Glomerular visceral epithelial cell (primary cell): ENCODE measurements at regions not wholly inside any gene's neighbourhood (a gene's known extent, or its start where the extent isn't known, plus 50 kb on each side); places are given as distances from the start of the nearest gene placed in this dataset.
"Not testable (repeated sequence)": the region's sequence is repeated elsewhere in the genome, so short reads cannot be mapped to it uniquely, and the experiment has no call there.

Experiments used
- DNase-seq: peaks from one replicate; pipeline ENCODE4 v3.0.0-alpha.2; 2016; ENCODE audit errors: extremely low spot score

GRCh38 chr2:226086190-226086589 is 686.7 kb downstream of the NYAP2 start:
- DNase-seq, result no peak

- not testable (repeated sequence) for DNase-seq
Measured at GRCh38 chr2:226085425-226085824, 685.9 kb downstream of the NYAP2 start.

GRCh38 chr2:226080334-226080733 is 680.8 kb downstream of the NYAP2 start:
- no peak for DNase-seq

GRCh38 chr2:226079671-226080181 is 680.2 kb downstream of the NYAP2 start:
- DNase-seq, result peak; percentile 85

GRCh38 chr2:226079196-226079595 is 679.7 kb downstream of the NYAP2 start:
- no peak for DNase-seq

- peak; percentile 1 for DNase-seq
Measured at GRCh38 chr2:226078666-226079065, 679.2 kb downstream of the NYAP2 start.

- DNase-seq, result no peak
Measured at GRCh38 chr2:226077841-226078240, 678.3 kb downstream of the NYAP2 start.

GRCh38 chr2:226077031-226077430 is 677.5 kb downstream of the NYAP2 start:
- no peak for DNase-seq

- no peak for DNase-seq
Measured at GRCh38 chr2:226076529-226076928, 677.0 kb downstream of the NYAP2 start.

- DNase-seq, result no peak
Measured at GRCh38 chr2:226074391-226074790, 674.9 kb downstream of the NYAP2 start.

GRCh38 chr2:226073496-226074160 is 674.1 kb downstream of the NYAP2 start:
- DNase-seq, result no peak

GRCh38 chr2:226066873-226067272 is 667.4 kb downstream of the NYAP2 start:
- no peak for DNase-seq

- no peak for DNase-seq
Measured at GRCh38 chr2:226066391-226066790, 666.9 kb downstream of the NYAP2 start.

GRCh38 chr2:226064932-226065570 is 665.5 kb downstream of the NYAP2 start:
- DNase-seq, result no peak

GRCh38 chr2:226063704-226064440 is 664.4 kb downstream of the NYAP2 start:
- peak; percentile 31 for DNase-seq

- no peak for DNase-seq
Measured at GRCh38 chr2:226059961-226060627, 660.6 kb downstream of the NYAP2 start.

- DNase-seq, result no peak
Measured at GRCh38 chr2:226057914-226058313, 658.4 kb downstream of the NYAP2 start.

GRCh38 chr2:226057365-226057764 is 657.9 kb downstream of the NYAP2 start:
- no peak for DNase-seq

- DNase-seq, result no peak
Measured at GRCh38 chr2:226052772-226053416, 653.4 kb downstream of the NYAP2 start.

GRCh38 chr2:226050822-226051221 is 651.3 kb downstream of the NYAP2 start:
- DNase-seq, result no peak

GRCh38 chr2:226048611-226049010 is 649.1 kb downstream of the NYAP2 start:
- DNase-seq, result peak; percentile 53

GRCh38 chr2:226045080-226045479 is 645.6 kb downstream of the NYAP2 start:
- no peak for DNase-seq
